ENCODE measurements at regions not wholly inside any gene's neighbourhood (a gene's known extent, or its start where the extent isn't known, plus 50 kb on each side); places are given as distances from the start of the nearest gene placed in this dataset.
"Not testable (repeated sequence)": the region's sequence is repeated elsewhere in the genome, so short reads cannot be mapped to it uniquely, and the experiment has no call there.

DNA sequence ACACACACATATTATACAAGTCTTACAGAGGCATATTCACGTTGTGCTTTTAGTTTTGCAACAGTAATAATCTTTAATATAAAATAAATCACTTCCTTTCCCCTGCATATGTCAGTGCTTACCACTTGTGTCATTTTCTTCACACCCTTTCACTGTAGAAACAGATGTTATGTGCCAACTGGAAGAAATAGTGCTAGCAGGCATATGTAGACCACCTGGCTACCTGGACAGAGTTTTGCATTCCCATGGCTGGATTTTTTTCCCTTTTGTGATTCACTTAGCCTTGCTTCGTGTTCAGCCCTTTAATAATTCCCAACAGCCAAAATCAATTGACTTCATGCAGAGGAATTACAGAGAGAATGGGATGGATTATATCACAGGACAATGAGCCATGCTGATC is 399.1 kb upstream of the SPRY2 start:
- DNase-seq, result peak; percentile 34

DNA sequence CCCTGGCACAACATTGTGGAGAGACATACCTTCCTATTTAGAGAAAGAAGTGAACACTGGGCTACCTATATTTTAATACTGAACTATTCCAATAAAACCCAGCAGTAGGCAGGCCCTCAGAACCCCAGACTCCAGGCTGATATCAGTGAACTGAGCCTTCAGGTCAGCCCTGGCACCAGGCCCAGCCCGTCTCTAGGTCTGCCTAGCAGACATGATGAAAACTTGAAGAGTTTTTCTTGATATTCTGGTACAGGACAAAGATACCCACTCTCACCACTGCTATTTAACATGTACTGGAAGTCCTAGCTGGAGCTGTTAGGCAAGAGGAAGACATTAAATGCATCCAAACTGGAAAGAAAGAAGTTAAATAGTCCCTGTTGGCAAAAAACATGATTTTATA is 396.6 kb upstream of the SPRY2 start:
- DNase-seq, result no peak

- DNase-seq, result no peak
These were observed 386.5 kb upstream of the SPRY2 start for GRCh38 chr13:80727321-80727975.

GRCh38 chr13:80726868-80727267 is 385.9 kb upstream of the SPRY2 start:
- DNase-seq, result no peak

GRCh38 chr13:80721689-80722088 is 380.8 kb upstream of the SPRY2 start:
- DNase-seq, result no peak

GRCh38 chr13:80718970-80719369 is 378.0 kb upstream of the SPRY2 start:
- no peak for DNase-seq

- DNase-seq, result no peak
These were observed 376.9 kb upstream of the SPRY2 start for GRCh38 chr13:80717776-80718175.

DNA sequence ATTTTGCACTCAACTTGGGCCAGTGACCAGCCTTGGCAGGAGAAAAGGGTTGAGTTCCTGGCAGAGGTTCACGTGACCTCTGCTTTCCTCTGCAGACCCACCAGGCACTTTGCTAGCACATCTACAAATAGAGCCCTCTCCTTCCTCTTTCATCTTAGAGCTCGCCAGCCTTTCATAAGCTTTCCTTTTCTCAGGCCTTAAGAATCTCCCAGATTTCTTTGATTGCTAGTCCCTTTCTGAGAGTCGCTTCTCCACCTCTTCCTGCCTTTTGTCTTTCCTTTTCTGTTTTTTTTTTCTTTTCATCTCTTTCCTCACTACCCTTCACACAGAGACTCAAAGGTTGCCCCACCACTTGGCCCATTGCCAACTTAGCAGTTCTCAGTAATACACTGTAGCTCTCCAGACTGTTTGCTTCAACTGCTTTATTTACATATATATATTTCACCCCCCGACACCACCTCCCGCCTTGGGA is 375.7 kb upstream of the SPRY2 start:
- DNase-seq, result no peak

DNA sequence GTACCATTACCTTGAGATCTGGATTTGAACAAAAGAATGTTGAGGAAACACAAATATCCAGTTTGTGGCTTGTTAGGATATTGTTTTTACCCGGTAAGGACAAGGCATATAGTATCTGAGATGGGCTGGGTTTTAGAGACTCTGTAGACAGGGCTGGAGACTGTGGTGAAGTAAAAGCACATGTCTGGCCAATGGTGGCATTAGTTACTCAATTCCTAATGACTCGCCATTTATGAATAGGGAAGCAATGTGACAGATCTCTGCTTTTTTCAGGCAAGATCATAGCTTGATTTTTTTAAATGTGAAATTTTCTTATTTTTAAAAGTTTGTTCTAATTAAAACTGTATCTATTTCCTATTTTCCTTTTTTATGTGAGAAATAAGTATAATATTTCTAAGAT is 371.1 kb upstream of the SPRY2 start:
- DNase-seq, result no peak

DNA sequence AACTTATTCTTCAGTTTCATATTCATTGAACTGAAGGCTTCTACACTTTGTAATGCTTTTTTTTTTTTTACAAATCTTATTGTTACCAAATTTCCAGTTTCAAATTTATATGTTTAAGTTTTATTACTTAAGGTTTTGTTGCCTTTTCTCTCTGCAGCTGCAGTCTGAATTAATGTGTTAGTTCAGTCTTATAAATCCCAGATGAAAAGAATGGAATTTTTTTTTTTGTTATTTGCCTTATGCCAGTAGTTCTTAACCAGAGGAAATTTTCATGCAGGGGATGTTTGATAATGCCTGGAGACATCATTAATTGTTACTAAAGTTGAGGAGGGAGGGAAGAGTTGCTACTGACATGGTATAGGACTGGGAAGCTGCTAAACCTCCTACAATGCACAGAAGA is 367.9 kb upstream of the SPRY2 start:
- DNase-seq, result no peak

GRCh38 chr13:80707000-80707983 is 366.4 kb upstream of the SPRY2 start:
- no peak for DNase-seq

DNA sequence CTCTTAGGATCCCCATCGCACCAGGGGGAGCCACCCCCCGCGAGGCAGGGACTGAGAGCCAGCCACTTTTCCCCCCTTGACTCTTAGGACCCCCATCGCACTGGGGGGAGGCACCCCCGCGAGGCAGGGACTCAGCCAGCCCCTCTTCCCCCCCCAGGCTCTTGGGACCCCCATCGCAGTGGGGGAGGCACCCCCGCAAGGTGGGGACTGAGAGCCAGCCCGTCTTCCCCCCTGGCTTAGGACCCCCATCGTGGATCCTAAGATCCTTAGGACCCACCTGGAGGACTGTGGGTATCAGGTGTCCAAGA is 365.2 kb upstream of the SPRY2 start:
- no peak for DNase-seq

DNA sequence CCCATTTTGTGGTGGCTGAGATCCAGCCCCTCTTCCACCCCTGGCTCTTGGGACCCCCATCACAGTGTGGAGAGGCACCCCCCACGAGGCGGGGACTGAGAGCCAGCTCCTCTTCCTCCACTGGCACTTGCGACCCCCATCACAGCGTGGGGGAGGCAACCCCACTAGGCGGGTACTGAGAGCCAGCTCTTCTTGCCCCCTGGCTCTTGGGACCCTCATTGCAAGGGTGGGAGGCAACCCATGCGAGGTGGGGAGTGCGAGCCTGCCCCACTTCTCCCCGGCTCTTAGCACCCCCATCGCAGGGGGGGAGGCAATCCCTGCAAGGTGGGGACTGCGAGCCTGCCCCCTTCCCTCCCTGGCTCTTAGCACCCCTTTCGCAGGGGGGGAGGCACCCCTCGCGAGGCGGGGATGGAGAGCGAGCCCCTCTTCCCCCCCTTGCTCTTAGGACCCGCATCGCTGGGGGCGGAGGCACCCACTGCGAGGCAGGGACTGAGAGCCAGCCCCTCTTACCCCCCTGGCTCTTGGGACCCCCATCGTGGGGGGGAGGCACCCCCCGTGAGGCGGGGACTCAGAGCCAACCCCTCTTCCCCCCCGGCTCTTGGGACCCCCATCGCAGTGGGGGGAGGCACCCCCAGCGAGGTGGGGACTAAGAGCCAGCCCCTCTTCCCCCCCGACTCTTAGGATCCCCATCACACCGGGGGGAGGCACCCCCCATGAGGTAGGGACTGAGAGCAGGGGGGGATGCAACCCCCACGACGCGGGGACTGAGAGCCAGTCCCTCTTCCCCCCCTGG is 364.6 kb upstream of the SPRY2 start:
- no peak for DNase-seq

DNA sequence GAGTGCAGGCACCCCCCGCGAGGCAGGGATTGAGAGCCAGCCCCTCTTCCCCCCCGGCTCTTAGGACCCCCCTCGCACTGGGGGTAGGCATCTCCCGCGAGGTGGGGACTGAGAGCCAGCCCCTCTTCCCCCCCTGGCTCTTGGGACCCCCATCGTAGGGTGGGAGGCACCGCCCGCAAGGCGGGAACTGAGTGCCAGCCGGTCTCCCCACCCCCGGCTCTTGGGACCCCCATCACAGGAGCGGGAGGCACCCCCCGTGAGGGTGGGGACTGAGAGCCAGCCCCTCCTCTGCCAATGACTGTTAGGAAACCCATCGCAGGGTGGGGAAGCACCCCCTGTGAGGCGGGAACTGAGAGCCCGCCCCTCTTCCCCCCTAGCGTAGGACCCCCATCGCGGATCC is 363.4 kb upstream of the SPRY2 start:
- no peak for DNase-seq

DNA sequence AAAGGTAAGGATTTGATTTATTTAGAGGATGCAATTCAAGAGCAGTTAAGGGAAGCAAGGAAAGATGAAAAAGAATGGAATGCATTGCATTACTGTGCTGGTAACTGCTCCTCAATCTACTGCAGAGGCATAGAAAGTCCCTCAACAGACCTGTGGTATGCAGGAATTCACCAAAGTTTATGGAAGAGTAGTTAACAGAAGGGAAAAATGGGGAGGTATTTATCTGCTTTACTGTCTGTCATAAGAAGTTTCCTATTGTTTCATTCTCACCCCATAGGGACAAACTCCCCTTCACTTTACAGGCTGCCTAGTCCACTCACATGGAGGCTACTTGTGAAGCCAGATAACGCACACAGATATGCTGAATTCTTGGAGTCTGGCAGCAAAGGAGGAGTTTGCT is 354.9 kb upstream of the SPRY2 start:
- no peak for DNase-seq

GRCh38 chr13:80691814-80692213 is 350.9 kb upstream of the SPRY2 start:
- not testable (repeated sequence) for DNase-seq

GRCh38 chr13:80690208-80690607 is 349.3 kb upstream of the SPRY2 start:
- peak; percentile 74 for DNase-seq

- DNase-seq, result no peak
These were observed 347.7 kb upstream of the SPRY2 start for GRCh38 chr13:80688593-80688992.

DNA sequence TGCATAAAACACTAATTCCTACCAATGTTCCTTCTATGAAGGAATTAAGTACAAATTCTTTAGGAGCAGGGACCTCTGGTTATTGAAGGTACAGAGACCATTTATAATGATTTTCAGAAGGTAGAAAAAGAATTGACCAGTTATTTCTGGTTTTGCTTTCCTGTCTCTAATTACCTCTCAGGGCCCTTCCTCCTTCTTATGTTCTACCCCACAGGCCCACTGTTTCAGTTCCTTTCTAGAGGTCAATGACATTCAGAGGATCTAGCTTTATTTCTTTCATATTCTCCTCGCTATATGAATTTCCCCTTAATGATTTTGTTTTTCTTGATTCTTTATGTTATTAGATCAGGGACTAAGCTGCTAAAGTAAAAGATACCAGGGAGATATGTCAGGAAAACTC is 345.0 kb upstream of the SPRY2 start:
- DNase-seq, result no peak

DNA sequence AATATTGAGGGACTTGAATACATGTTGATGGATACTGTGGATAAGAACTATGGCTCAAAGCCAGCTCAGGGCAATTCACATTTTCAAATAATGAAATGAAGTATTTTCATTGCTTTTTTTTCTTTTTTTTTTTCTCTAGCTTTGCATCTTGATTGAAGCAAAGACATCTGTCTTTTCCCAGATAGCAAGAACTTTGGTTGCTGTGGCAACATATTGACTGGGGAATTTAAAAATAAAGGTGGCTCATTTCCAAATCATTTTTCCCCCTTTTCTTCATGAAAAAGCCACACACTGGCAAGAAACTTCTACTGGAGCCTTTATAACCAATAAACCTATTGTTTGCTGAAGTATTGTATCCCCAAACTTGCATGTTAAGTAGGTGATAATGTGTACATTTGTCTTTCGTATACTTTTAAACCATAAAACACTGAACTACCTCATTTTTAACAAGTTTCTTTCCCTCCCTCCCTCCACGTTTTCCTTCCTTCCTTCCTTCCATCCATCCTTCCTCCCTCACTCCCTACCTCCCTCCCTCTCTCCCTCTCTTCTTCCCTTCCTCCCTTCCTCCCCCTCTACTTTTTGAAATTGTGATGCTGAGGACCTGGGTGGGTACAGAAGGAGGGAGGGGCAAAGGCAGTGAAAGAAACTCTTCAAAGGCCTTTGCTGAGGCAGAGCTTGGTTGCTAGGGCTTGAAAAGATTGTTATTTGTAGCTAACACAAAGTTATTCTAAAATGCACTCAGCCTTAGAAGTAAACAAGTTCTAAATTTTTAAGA is 343.5 kb upstream of the SPRY2 start:
- no peak for DNase-seq

- no peak for DNase-seq
These were observed 339.9 kb upstream of the SPRY2 start for GRCh38 chr13:80680786-80681366.

- DNase-seq, result no peak
These were observed 338.5 kb upstream of the SPRY2 start for GRCh38 chr13:80679423-80679822.
